ENCODE measurements at regions not wholly inside any gene's neighbourhood (a gene's known extent, or its start where the extent isn't known, plus 50 kb on each side); places are given as distances from the start of the nearest gene placed in this dataset.

GRCh38 chr15:46856839-46857502 is 860.3 kb upstream of the SEMA6D start:
- Mint-ChIP-seq H3K27me3 (ENCODE audit: low read depth) (no peaks in the 10 kb centered on the region), H3K9me3 (no peaks in the 10 kb centered on the region), H3K4me1 (peaks cover 17% of the 10 kb centered on the region), H3K4me3 (no peak overlapping the region), H3K36me3 (ENCODE audit: low read depth) (no peaks in the 10 kb centered on the region), H3K27ac (ENCODE audit: unreplicated experiment) (no peak overlapping the region)
- no peak for DNase-seq (ENCODE audit: low read depth, low spot score)
- no peak for TF ChIP-seq CTCF (conservative IDR thresholded peaks at IDR 0.05)

DNA sequence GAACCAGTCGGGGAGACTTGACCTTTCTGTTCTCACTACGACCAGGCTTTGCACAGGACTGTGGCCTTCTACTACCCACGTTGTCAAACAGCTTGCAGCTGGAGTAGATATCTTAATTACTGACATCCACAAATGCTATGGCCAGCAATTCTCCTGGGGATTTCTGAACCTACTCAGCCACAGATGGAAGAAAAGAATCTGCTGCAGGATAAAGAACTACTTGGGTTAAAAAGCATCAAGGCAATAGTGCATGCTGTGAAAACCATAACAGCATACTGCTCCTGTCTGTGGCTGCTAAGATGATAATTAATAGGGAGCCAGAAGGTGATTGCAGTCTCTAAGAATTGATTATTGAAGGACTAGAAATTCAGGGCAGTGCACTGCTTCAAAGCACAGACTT is 859.2 kb upstream of the SEMA6D start:
- TF ChIP-seq CTCF (conservative IDR thresholded peaks at IDR 0.05): no peak

GRCh38 chr15:46861796-46862195 is 855.5 kb upstream of the SEMA6D start:
- Mint-ChIP-seq H3K36me3 (ENCODE audit: low read depth) (no peaks in the 10 kb centered on the region), H3K9me3 (peaks cover 6% of the 10 kb centered on the region), H3K27me3 (ENCODE audit: low read depth) (no peaks in the 10 kb centered on the region), H3K27ac (ENCODE audit: unreplicated experiment) (no peak overlapping the region), H3K4me3 (no peak overlapping the region), H3K4me1 (peaks cover 12% of the 10 kb centered on the region)
- no peak for TF ChIP-seq CTCF (conservative IDR thresholded peaks at IDR 0.05)
- no peak for DNase-seq (ENCODE audit: low read depth, low spot score)

More for the DNA sequence above, 859.2 kb upstream of the SEMA6D start:
- Mint-ChIP-seq H3K27me3 (ENCODE audit: low read depth) (no peaks in the 10 kb centered on the region), H3K9me3 (peaks cover 6% of the 10 kb centered on the region), H3K4me3 (no peak overlapping the region), H3K36me3 (ENCODE audit: low read depth) (no peaks in the 10 kb centered on the region), H3K27ac (ENCODE audit: unreplicated experiment) (no peak overlapping the region), H3K4me1 (peaks cover 17% of the 10 kb centered on the region)
- no peak for DNase-seq (ENCODE audit: low read depth, low spot score)

GRCh38 chr15:46865155-46865554 is 852.1 kb upstream of the SEMA6D start:
- Mint-ChIP-seq H3K4me3 (no peak overlapping the region), H3K9me3 (peaks cover 6% of the 10 kb centered on the region), H3K4me1 (peaks cover 3% of the 10 kb centered on the region), H3K27ac (ENCODE audit: unreplicated experiment) (no peak overlapping the region), H3K36me3 (ENCODE audit: low read depth) (no peaks in the 10 kb centered on the region), H3K27me3 (ENCODE audit: low read depth) (no peaks in the 10 kb centered on the region)
- no peak for TF ChIP-seq CTCF (conservative IDR thresholded peaks at IDR 0.05)
- DNase-seq (ENCODE audit: low read depth, low spot score): no peak

- peaks cover 2% of the 10 kb centered on the region for H3K9me3 Mint-ChIP-seq
- H3K4me3 Mint-ChIP-seq: no peak overlapping the region
- no peaks in the 10 kb centered on the region for H3K36me3 Mint-ChIP-seq (ENCODE audit: low read depth)
- H3K27ac Mint-ChIP-seq (ENCODE audit: unreplicated experiment): no peak overlapping the region
- no peak for TF ChIP-seq CTCF (conservative IDR thresholded peaks at IDR 0.05)
- H3K27me3 Mint-ChIP-seq (ENCODE audit: low read depth): no peaks in the 10 kb centered on the region
- peaks cover 20% of the 10 kb centered on the region for H3K4me1 Mint-ChIP-seq
- DNase-seq (ENCODE audit: low read depth, low spot score): no peak
Measured at GRCh38 chr15:46872286-46872980, 844.9 kb upstream of the SEMA6D start.
